ENCODE measurements at regions not wholly inside any gene's neighbourhood (a gene's known extent, or its start where the extent isn't known, plus 50 kb on each side); places are given as distances from the start of the nearest gene placed in this dataset.

GRCh38 chr9:88809355-88810161 is 181.7 kb upstream of the S1PR3 start:
- Histone ChIP-seq H3K4me1 (ENCODE audit: control insufficient read depth, insufficient read depth, low read length) (no peaks in the 10 kb centered on the region), H3K9ac (ENCODE audit: control insufficient read depth, insufficient read depth, low read length) (no peak overlapping the region), H3K79me2 (ENCODE audit: control insufficient read depth, insufficient read depth, low read length) (no peaks in the 10 kb centered on the region), H3K4me3 (no peak overlapping the region), H3K27me3 (replicated peaks in 1 of 2; ENCODE audit: control insufficient read depth in 2 of 2, insufficient read depth in 2 of 2, low read length in 1 of 2) (no peaks in the 10 kb centered on the region), H3K27ac (ENCODE audit: control insufficient read depth, insufficient read depth) (no peak overlapping the region), H2AFZ (ENCODE audit: control insufficient read depth, low read depth, low read length) (no peak overlapping the region), H3K4me2 (ENCODE audit: control insufficient read depth, insufficient read depth) (no peak overlapping the region), H4K20me1 (ENCODE audit: control insufficient read depth, insufficient read depth) (no peaks in the 10 kb centered on the region), H3K9me3 (replicated peaks; ENCODE audit: control insufficient read depth, insufficient read depth, low read length) (no peaks in the 10 kb centered on the region; the same call in 2 of the 3 replicates), H3K36me3 (ENCODE audit: control insufficient read depth in 2 of 2, insufficient read depth in 2 of 2, low read length in 1 of 2) (no peaks in the 10 kb centered on the region)
- in situ Hi-C loops (cut with MboI) = no loop called here
- ChIA-PET RAD21 (ENCODE audit: unreplicated experiment) (no interaction called here), SMC1A (ENCODE audit: uncharacterized antibody, unreplicated experiment) (no interaction called here), CTCF (no interaction called here), POLR2A (no interaction called here)
- BruUV-seq (replicated peaks) = no TSS peak
- WGBS (ENCODE audit: insufficient coverage, insufficient replicate concordance, low lambda C conversion rate, missing lambda C conversion rate) = 2% methylated on average over 9 of the region's 9 CpGs
- intact Hi-C loops (cut with micrococcal nuclease; ENCODE audit: unreplicated experiment) = no loop called here
- TF ChIP-seq SMARCA5 (IDR thresholded peaks at IDR 0.05) (no peak), ZZZ3 (IDR thresholded peaks at IDR 0.05; ENCODE audit: control insufficient read depth, insufficient read length, low read depth) (no peak)
- FAIRE-seq = no peak
- no peak for ATAC-seq
- no peak for DNase-seq (ENCODE audit: low read depth, low spot score)

- SMC1A ChIA-PET (ENCODE audit: uncharacterized antibody, unreplicated experiment) = no interaction called here
- no peak for DNase-seq (ENCODE audit: low read depth, low spot score)
- BruUV-seq (replicated peaks) = no TSS peak
- TF ChIP-seq ZNF687 (IDR thresholded peaks at IDR 0.05) (no peak), RELB (IDR thresholded peaks at IDR 0.05; ENCODE audit: low read depth) (no peak), STAT3 (IDR thresholded peaks at IDR 0.05; ENCODE audit: low read depth, low read length) (no peak), SP1 (IDR thresholded peaks at IDR 0.05; ENCODE audit: low read depth, low read length) (no peak), ZZZ3 (IDR thresholded peaks at IDR 0.05; ENCODE audit: control insufficient read depth, insufficient read length, low read depth) (no peak), STAT1 (conservative IDR thresholded peaks at IDR 0.05) (no peak), BCLAF1 (IDR thresholded peaks at IDR 0.05) (no peak)
Measured at GRCh38 chr9:88810826-88811225, 180.4 kb upstream of the S1PR3 start.

More at GRCh38 chr9:88810826-88811225, 180.4 kb upstream of the S1PR3 start:
- in situ Hi-C loops (cut with MboI) (no loop called here), intact Hi-C loops (cut with micrococcal nuclease; ENCODE audit: unreplicated experiment) (no loop called here)
- H3K9me3 ChIP-seq (replicated peaks; ENCODE audit: control insufficient read depth, insufficient read depth, low read length) = no peaks in the 10 kb centered on the region; the same call in 2 of the 3 replicates
- ATAC-seq (no peak), FAIRE-seq (no peak)
- H3K4me1 ChIP-seq (ENCODE audit: control insufficient read depth, insufficient read depth, low read length) = no peaks in the 10 kb centered on the region
- no peak overlapping the region for H3K27ac ChIP-seq (ENCODE audit: control insufficient read depth, insufficient read depth)
- CTCF ChIA-PET = no interaction called here
- WGBS (ENCODE audit: insufficient coverage, insufficient replicate concordance, low lambda C conversion rate, missing lambda C conversion rate) = 0% methylated on average over 2 of the region's 2 CpGs
- H2AFZ ChIP-seq (ENCODE audit: control insufficient read depth, low read depth, low read length) = no peak overlapping the region
- H3K27me3 ChIP-seq (replicated peaks in 1 of 2; ENCODE audit: control insufficient read depth in 2 of 2, insufficient read depth in 2 of 2, low read length in 1 of 2) = no peaks in the 10 kb centered on the region
- no peaks in the 10 kb centered on the region for H3K36me3 ChIP-seq (ENCODE audit: control insufficient read depth in 2 of 2, insufficient read depth in 2 of 2, low read length in 1 of 2)
- no peak overlapping the region for H3K4me3 ChIP-seq
- no peak overlapping the region for H3K4me2 ChIP-seq (ENCODE audit: control insufficient read depth, insufficient read depth)
- H3K79me2 ChIP-seq (ENCODE audit: control insufficient read depth, insufficient read depth, low read length) = no peaks in the 10 kb centered on the region
- POLR2A ChIA-PET = no interaction called here
- RAD21 ChIA-PET (ENCODE audit: unreplicated experiment) = no interaction called here
- H4K20me1 ChIP-seq (ENCODE audit: control insufficient read depth, insufficient read depth) = no peaks in the 10 kb centered on the region
- H3K9ac ChIP-seq (ENCODE audit: control insufficient read depth, insufficient read depth, low read length) = no peak overlapping the region
